NCI-H1694 (cell line): ENCODE measurements at regions not wholly inside any gene's neighbourhood (a gene's known extent, or its start where the extent isn't known, plus 50 kb on each side); places are given as distances from the start of the nearest gene placed in this dataset.

Source experiments
- DNase-seq: peaks from one replicate; lab custom pipeline; 2025; lab: John Stamatoyannopoulos, UW

- DNase-seq: no peak
Observed at GRCh38 chr12:102781117-102781516, 135.9 kb downstream of the PAH start.

- DNase-seq: no peak
Observed at GRCh38 chr12:102776041-102776440, 141.0 kb downstream of the PAH start.

- DNase-seq: peak; percentile 58
Observed at GRCh38 chr12:102769323-102769916, 147.6 kb downstream of the PAH start.

GRCh38 chr12:102766961-102767360, 150.1 kb downstream of the PAH start:
- no peak for DNase-seq

GRCh38 chr12:102765736-102766135, 151.3 kb downstream of the PAH start:
- DNase-seq: peak; percentile 73

- no peak for DNase-seq
Observed at GRCh38 chr12:102763471-102763870, 153.6 kb downstream of the PAH start.

- DNase-seq: no peak
Observed at GRCh38 chr12:102763061-102763460, 154.0 kb downstream of the PAH start.

GRCh38 chr12:102760322-102760721, 156.7 kb downstream of the PAH start:
- DNase-seq: no peak

- no peak for DNase-seq
Observed at GRCh38 chr12:102759466-102759865, 157.6 kb downstream of the PAH start.

GRCh38 chr12:102757882-102758226, 159.2 kb downstream of the PAH start:
- no peak for DNase-seq

GRCh38 chr12:102757154-102757881, 159.7 kb downstream of the PAH start:
- no peak for DNase-seq

- no peak for DNase-seq
Observed at GRCh38 chr12:102756530-102756929, 160.5 kb downstream of the PAH start.

GRCh38 chr12:102755266-102755665, 161.8 kb downstream of the PAH start:
- no peak for DNase-seq

- no peak for DNase-seq
Observed at GRCh38 chr12:102753802-102754201, 163.2 kb downstream of the PAH start.

GRCh38 chr12:102748704-102749103, 168.3 kb downstream of the PAH start:
- DNase-seq: no peak

GRCh38 chr12:102746963-102747362, 170.1 kb downstream of the PAH start:
- DNase-seq: no peak

GRCh38 chr12:102745971-102746600, 171.0 kb downstream of the PAH start:
- DNase-seq: no peak

- no peak for DNase-seq
Observed at GRCh38 chr12:102741196-102741595, 175.8 kb downstream of the PAH start.

- DNase-seq: peak; percentile 17
Observed at GRCh38 chr12:102740141-102740955, 176.7 kb downstream of the PAH start.

GRCh38 chr12:102736328-102736727, 180.7 kb downstream of the PAH start:
- DNase-seq: no peak

GRCh38 chr12:102735104-102735503, 181.9 kb downstream of the PAH start:
- no peak for DNase-seq

GRCh38 chr12:102730996-102731395, 186.0 kb downstream of the PAH start:
- DNase-seq: no peak
